ENCODE measurements at regions not wholly inside any gene's neighbourhood (a gene's known extent, or its start where the extent isn't known, plus 50 kb on each side); places are given as distances from the start of the nearest gene placed in this dataset.

GRCh38 chr12:114996382-114996781, 312.4 kb upstream of the TBX3 start:
- Histone ChIP-seq H3K79me2 (ENCODE audit: insufficient read depth) (no peaks in the 10 kb centered on the region), H3K9me3 (no peaks in the 10 kb centered on the region), H4K20me1 (ENCODE audit: insufficient read depth) (no peaks in the 10 kb centered on the region), H3K4me3 (ENCODE audit: low read depth in 2 of 2, low read length in 1 of 2) (no peak overlapping the region), H2AFZ (ENCODE audit: low read depth) (no peak overlapping the region), H3K4me2 (no peak overlapping the region), H3K36me3 (replicated peaks in 1 of 2; ENCODE audit: control insufficient read depth in 1 of 2, insufficient read depth in 2 of 2, low read length in 1 of 2) (no peaks in the 10 kb centered on the region), H3K9ac (no peak overlapping the region), H3K27ac (ENCODE audit: low read depth in 2 of 2, low read length in 1 of 2) (no peak overlapping the region), H3F3A (replicated peaks; ENCODE audit: insufficient read depth) (no peaks in the 10 kb centered on the region), H3K9me2 (no peaks in the 10 kb centered on the region), H3K4me1 (ENCODE audit: control insufficient read depth in 1 of 2, insufficient read depth in 2 of 2, low read depth in 1 of 2, low read length in 1 of 2) (peaks cover 0 to 2% of the 10 kb centered on the region in 2 experiments; a peak in 2 of 4 replicates), H3K27me3 (ENCODE audit: insufficient read depth) (no peaks in the 10 kb centered on the region)
- POLR2A ChIA-PET = no interaction called here
- TF ChIP-seq SIN3A (IDR thresholded peaks at IDR 0.05; ENCODE audit: borderline replicate concordance, low read depth, low read length) = no peak
- no peak for TF ChIP-seq ELF1 (IDR thresholded peaks at IDR 0.05)
- TF ChIP-seq RCOR1 (IDR thresholded peaks at IDR 0.05; ENCODE audit: low read length) = no peak
- no peak for TF ChIP-seq FOXM1 (IDR thresholded peaks at IDR 0.05; ENCODE audit: low read depth)
- TF ChIP-seq JUND (IDR thresholded peaks at IDR 0.05) = no peak
- TF ChIP-seq FOXJ3 (CRISPR knock-in tag; IDR thresholded peaks at IDR 0.05) = no peak
- TF ChIP-seq RAD21 (IDR thresholded peaks at IDR 0.05; ENCODE audit: low read length) = no peak
- no peak for TF ChIP-seq TAF1 (IDR thresholded peaks at IDR 0.05; ENCODE audit: borderline replicate concordance, low read depth, low read length)
- TF ChIP-seq POLR2AphosphoS5 (IDR thresholded peaks at IDR 0.05; ENCODE audit: low read depth, low read length) = no peak
- no peak for TF ChIP-seq SMC3 (IDR thresholded peaks at IDR 0.05; ENCODE audit: low read depth, low read length)
- TF ChIP-seq TCF12 (IDR thresholded peaks at IDR 0.05) = no peak
- DNase-seq = no peak
- CTCF ChIA-PET = interaction anchor here (0.7 kb wide), 1 partner anchor 404 kb away, joined by 3 read pairs; no protein-coding TSS in a partner anchor
- 60% methylated on average over 5 of the region's 5 CpGs for WGBS (ENCODE audit: low lambda C conversion rate)

DNA sequence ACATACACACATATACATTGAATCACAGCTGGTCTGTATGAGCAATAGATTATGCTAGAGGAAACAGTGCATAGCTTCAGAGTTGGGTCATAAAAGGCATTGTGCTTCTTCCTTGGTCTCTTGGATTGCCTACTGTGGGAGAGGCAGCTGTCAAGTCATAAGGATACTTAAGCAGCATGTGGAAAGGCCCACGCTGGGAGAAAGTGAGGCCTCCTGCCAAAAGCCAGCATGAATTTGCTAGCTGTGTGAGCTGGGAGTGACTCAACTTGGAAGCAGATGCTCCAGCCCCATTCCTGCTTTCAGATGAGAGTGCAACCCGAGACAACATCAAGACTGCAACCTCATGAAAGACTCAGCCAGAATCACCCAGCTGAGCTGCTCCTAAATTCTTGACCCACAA, 311.9 kb upstream of the TBX3 start:
- no peaks in the 10 kb centered on the region for H3K36me3 ChIP-seq (replicated peaks in 1 of 2; ENCODE audit: control insufficient read depth in 1 of 2, insufficient read depth in 2 of 2, low read length in 1 of 2)
- ChIA-PET POLR2A (no interaction called here), CTCF (no interaction called here)
- H3F3A ChIP-seq (replicated peaks; ENCODE audit: insufficient read depth) = no peaks in the 10 kb centered on the region
- H3K9me3 ChIP-seq = no peaks in the 10 kb centered on the region
- H3K27ac ChIP-seq (ENCODE audit: low read depth in 2 of 2, low read length in 1 of 2) = no peak overlapping the region
- no peak overlapping the region for H3K4me2 ChIP-seq
- H3K4me3 ChIP-seq (ENCODE audit: low read depth in 2 of 2, low read length in 1 of 2) = no peak overlapping the region
- no peaks in the 10 kb centered on the region for H4K20me1 ChIP-seq (ENCODE audit: insufficient read depth)
- H3K9me2 ChIP-seq = no peaks in the 10 kb centered on the region
- H2AFZ ChIP-seq (ENCODE audit: low read depth) = no peak overlapping the region
- no peak for DNase-seq
- H3K27me3 ChIP-seq (ENCODE audit: insufficient read depth) = no peaks in the 10 kb centered on the region
- H3K9ac ChIP-seq = no peak overlapping the region
- no peaks in the 10 kb centered on the region for H3K79me2 ChIP-seq (ENCODE audit: insufficient read depth)
- TF ChIP-seq CHD2 (IDR thresholded peaks at IDR 0.05; ENCODE audit: low read length, partially characterized antibody) (no peak), SMC3 (IDR thresholded peaks at IDR 0.05; ENCODE audit: low read depth, low read length) (no peak), POLR2AphosphoS5 (IDR thresholded peaks at IDR 0.05; ENCODE audit: low read depth, low read length) (no peak), MEF2A (IDR thresholded peaks at IDR 0.05; ENCODE audit: borderline replicate concordance, low read depth) (no peak), RAD21 (IDR thresholded peaks at IDR 0.05; ENCODE audit: low read length) (no peak)
- H3K4me1 ChIP-seq (ENCODE audit: control insufficient read depth in 1 of 2, insufficient read depth in 2 of 2, low read depth in 1 of 2, low read length in 1 of 2) = peaks cover 0 to 2% of the 10 kb centered on the region in 2 experiments; a peak in 2 of 4 replicates
- WGBS (ENCODE audit: low lambda C conversion rate) = 0% methylated on average over 1 of the region's 2 CpGs

- Histone ChIP-seq H2AFZ (ENCODE audit: low read depth) (no peak overlapping the region), H3K27me3 (ENCODE audit: insufficient read depth) (no peaks in the 10 kb centered on the region), H3F3A (replicated peaks; ENCODE audit: insufficient read depth) (no peaks in the 10 kb centered on the region), H3K4me3 (ENCODE audit: low read depth in 2 of 2, low read length in 1 of 2) (no peak overlapping the region), H3K9me2 (no peaks in the 10 kb centered on the region), H3K36me3 (replicated peaks in 1 of 2; ENCODE audit: control insufficient read depth in 1 of 2, insufficient read depth in 2 of 2, low read length in 1 of 2) (no peaks in the 10 kb centered on the region), H3K4me2 (no peak overlapping the region), H3K4me1 (ENCODE audit: control insufficient read depth in 1 of 2, insufficient read depth in 2 of 2, low read depth in 1 of 2, low read length in 1 of 2) (peaks cover 0 to 2% of the 10 kb centered on the region in 2 experiments; a peak in 2 of 4 replicates), H3K27ac (ENCODE audit: low read depth in 2 of 2, low read length in 1 of 2) (peak overlapping the region in 1 of 2 experiments; percentile 48; a peak in 1 of 4 replicates), H3K9ac (no peak overlapping the region), H4K20me1 (ENCODE audit: insufficient read depth) (no peaks in the 10 kb centered on the region), H3K9me3 (no peaks in the 10 kb centered on the region), H3K79me2 (ENCODE audit: insufficient read depth) (no peaks in the 10 kb centered on the region)
- CTCF ChIA-PET = interaction anchor here (0.8 kb wide), 1 partner anchor 10 kb away, joined by 4 read pairs; no protein-coding TSS in a partner anchor
- DNase-seq = no peak
- WGBS (ENCODE audit: low lambda C conversion rate) = 18% methylated on average over 3 of the region's 3 CpGs
- TF ChIP-seq ELF1 (IDR thresholded peaks at IDR 0.05) (no peak), MXI1 (IDR thresholded peaks at IDR 0.05; ENCODE audit: low read depth, low read length) (peak; percentile 21; the same call in 1 of the 2 replicates)
- POLR2A ChIA-PET = interaction anchor here (1.9 kb wide), 1 partner anchor 9 kb away, joined by 6 read pairs; no protein-coding TSS in a partner anchor
These were observed 309.2 kb upstream of the TBX3 start for GRCh38 chr12:114993165-114993564.

All from SK-N-SH (cell line).